Fibroblast of pulmonary artery (primary cell): ENCODE measurements at regions not wholly inside any gene's neighbourhood (a gene's known extent, or its start where the extent isn't known, plus 50 kb on each side); places are given as distances from the start of the nearest gene placed in this dataset.

ENCODE experiments used
- DNase-seq: peaks from one replicate; pipeline ENCODE4 v3.0.0-alpha.2; 2010; ENCODE audit warnings: low read depth
- H3K4me3 ChIP-seq: replicated peaks from 2 replicates; pipeline ENCODE4 v1.5.1; 2011; ENCODE audit warnings: low read depth, mild to moderate bottlenecking, control low read depth, low read length, moderate library complexity
- TF ChIP-seq, protein P1 (sequence below): IDR thresholded peaks from 2 replicates; pipeline ENCODE4 v1.5.1; 2011; ENCODE audit warnings: mild to moderate bottlenecking, control low read depth, low read length, inconsistent platforms; ENCODE audit errors: missing control alignments

DNA sequence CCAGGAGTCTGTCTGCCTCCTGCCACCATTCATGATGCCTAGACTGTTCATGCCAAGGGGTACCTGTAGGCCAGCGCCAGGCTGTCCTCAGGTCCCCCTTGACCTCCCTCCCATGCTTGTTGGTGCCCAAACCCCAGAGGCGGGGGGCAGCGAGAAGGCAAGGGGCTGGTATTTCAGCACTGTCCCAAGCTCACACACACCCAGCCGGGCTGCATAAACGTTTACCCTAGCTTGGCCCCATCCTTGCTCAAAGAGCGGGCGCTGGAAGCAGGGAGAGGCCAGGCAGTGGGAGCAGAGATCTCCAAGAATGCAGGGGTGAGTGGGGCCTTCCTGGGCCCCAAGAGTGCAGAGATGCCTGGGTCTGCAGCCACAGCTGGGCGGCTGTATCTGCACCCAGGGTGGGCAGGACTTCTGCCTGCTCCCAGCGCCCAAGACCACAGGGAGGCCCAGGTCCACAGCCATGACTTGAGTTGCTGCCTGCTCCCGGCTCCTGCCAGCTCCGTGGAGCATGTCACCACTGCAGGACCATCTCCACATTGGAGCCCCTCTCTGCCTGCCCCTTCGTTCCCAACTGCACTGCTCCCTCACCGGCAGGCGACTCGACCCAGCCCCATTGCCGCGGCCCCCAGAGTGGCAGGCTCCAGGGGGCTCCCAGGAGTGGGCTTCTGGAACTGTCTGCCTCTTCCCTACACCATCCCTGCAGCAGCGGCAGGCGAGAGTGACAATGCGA lies 616.6 kb downstream of the METTL4 start:
- TF ChIP-seq, protein P1, sequence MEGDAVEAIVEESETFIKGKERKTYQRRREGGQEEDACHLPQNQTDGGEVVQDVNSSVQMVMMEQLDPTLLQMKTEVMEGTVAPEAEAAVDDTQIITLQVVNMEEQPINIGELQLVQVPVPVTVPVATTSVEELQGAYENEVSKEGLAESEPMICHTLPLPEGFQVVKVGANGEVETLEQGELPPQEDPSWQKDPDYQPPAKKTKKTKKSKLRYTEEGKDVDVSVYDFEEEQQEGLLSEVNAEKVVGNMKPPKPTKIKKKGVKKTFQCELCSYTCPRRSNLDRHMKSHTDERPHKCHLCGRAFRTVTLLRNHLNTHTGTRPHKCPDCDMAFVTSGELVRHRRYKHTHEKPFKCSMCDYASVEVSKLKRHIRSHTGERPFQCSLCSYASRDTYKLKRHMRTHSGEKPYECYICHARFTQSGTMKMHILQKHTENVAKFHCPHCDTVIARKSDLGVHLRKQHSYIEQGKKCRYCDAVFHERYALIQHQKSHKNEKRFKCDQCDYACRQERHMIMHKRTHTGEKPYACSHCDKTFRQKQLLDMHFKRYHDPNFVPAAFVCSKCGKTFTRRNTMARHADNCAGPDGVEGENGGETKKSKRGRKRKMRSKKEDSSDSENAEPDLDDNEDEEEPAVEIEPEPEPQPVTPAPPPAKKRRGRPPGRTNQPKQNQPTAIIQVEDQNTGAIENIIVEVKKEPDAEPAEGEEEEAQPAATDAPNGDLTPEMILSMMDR, result no peak
- no peak overlapping the region for H3K4me3 ChIP-seq
- no peak for DNase-seq

DNA sequence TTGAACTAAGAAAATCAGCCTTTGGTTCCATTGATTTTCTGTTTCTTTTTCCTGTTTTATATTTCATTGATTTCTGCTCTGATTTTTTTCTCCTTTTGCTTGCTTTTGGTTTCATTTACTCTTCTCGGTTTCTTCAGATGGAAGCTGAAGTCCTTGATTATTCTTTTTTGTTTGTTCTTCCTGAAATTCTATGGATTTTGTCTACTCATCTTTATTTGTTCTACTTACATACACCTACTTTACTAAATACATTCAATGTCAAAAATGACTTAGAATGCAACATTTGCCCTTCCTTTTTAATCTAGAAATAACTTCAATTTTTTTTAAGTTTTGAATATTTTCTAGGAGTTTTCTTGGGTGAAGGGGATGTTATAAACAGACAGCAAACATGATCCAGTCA lies 612.5 kb downstream of the METTL4 start:
- no peak for DNase-seq
- TF ChIP-seq, protein P1, result no peak
- H3K4me3 ChIP-seq, result no peak overlapping the region

DNA sequence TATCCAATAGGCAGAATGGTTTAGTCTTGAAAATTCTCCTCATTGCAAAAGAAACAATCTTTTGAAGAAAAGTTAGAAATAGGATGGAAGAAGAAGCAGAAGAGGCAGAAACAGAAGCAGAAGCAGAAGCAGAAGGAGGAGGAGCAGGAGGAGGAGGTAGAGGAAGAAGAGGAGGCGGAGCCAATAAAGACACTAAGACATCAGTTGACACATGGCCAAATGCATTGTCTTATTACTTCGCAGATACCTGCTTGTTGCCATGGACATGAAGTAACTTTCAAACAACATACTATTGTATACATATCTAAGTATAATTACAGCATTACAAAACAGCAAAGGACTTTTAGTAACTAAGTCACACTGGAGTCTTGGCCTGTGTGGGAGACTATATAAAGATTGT lies 606.3 kb downstream of the METTL4 start:
- TF ChIP-seq, protein P1, result no peak
- H3K4me3 ChIP-seq, result no peak overlapping the region
- DNase-seq, result no peak

DNA sequence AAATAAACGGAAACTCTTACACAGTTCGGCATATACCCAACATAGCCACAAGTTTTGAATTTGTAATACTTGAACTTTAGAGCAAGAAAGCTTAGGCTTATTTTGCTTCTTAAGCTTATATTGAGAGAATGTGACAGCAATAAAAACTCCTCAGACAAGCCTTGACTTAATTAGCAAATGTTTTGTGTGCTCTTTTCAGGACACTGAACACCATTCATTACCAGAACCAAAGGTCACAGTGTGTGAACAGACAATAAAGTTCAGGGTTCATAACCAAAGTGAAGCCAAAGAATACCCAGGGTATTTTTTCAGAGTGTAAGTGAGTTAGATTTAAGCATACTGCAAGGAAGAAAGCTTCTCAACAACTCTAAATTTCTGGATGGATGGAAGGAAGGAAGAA lies 605.8 kb downstream of the METTL4 start:
- DNase-seq, result no peak
- TF ChIP-seq, protein P1, result no peak
- no peak overlapping the region for H3K4me3 ChIP-seq

DNA sequence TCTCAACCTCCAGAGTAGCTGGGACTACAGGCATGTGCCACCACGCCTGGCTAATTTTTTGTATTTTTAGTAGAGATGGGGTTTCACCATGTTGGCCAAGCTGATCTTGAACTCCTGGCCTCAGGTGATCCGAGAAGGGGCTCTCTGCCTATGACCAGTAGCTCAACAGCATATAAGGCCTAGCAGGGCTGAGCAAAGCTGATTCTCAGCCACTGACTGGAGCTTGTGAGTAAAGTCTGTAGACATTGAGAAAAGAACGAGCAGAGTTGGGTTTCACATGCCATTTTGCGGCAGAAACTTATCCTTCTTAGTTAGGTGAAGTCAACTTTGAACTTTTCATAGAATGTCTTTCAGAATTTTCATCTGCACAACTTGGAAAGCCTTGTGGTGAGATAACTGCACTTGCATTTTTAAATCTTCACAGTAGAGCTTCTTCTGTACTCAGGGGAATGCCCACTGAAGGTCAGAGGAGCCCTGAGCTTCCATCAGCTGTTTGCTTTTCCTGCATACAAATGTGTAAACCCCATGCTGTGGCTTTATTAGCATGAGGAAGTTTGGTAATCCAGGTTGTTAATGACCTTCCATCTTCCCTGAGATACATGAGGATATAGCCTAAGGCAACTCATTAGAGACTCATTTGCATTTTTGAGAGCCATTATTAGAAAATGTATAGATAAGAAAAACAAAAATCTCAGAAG lies 602.4 kb downstream of the METTL4 start:
- TF ChIP-seq, protein P1, result no peak
- DNase-seq, result no peak
- H3K4me3 ChIP-seq, result no peak overlapping the region

DNA sequence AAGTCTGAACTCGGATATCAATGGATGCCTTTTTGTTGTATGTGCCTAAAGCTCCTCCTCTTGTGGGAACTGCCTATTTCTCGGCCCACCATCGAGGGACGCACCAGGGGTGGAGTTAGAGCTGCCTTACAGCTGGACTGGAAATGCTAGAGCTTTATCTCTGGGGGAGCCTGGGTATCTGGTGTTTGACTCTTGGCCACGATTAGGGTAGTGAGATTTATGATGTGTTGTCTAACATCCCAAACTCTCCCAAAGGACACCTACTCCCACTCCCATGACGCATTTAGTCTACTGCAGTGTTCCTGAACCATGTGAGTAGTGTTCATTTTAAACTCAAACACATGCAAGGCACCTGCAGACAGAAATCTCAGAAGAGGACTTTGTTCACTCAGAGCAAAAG lies 594.8 kb downstream of the METTL4 start:
- H3K4me3 ChIP-seq, result no peak overlapping the region
- no peak for DNase-seq
- TF ChIP-seq, protein P1, result no peak
